OCI-LY3 (cell line): ENCODE measurements at regions not wholly inside any gene's neighbourhood (a gene's known extent, or its start where the extent isn't known, plus 50 kb on each side); places are given as distances from the start of the nearest gene placed in this dataset.

Source experiments
- H2AFZ ChIP-seq: fragments of 200-600, 300-600 bp; shearing (Covaris generic); 2 replicates; pipeline ENCODE4 v1.6.0; 2014; ENCODE audit warnings: antibody characterized with exemption, low read depth, low read length
- H3K27ac ChIP-seq: fragments of 200-600, 300-600 bp; sonication (generic); 2 replicates; pipeline ENCODE4 v1.5.1; 2014; ENCODE audit warnings: mild to moderate bottlenecking, low read length, moderate library complexity, mixed read lengths
- H3K27me3 ChIP-seq: fragments of 200-600, 300-600 bp; sonication (generic); 2 replicates; pipeline ENCODE4 v1.6.1; 2014; ENCODE audit warnings: low read depth, low read length, mixed read lengths
- H3K36me3 ChIP-seq: fragments of 200-600, 300-600 bp; sonication (generic); replicated peaks from 2 replicates; pipeline ENCODE3; 2014; ENCODE audit warnings: low read depth, low read length, mixed read lengths
- H3K4me1 ChIP-seq: fragments of 300-600, 200-600 bp; sonication (generic); 2 replicates; pipeline ENCODE4 v1.6.1; 2014; ENCODE audit warnings: low read length, mixed read lengths
- H3K4me2 ChIP-seq: fragments of 200-600, 300-600 bp; sonication (generic); 2 replicates; pipeline ENCODE4 v1.6.1; 2014; ENCODE audit warnings: low read length, mixed read lengths
- H3K4me3 ChIP-seq: fragments of 300-600, 200-600 bp; sonication (generic); 2 replicates; pipeline ENCODE4 v1.5.1; 2014; ENCODE audit warnings: antibody characterized with exemption, mild to moderate bottlenecking, low read length, moderate library complexity
- H3K79me2 ChIP-seq: fragments of 300-600, 200-600 bp; shearing (Covaris generic); 2 replicates; pipeline ENCODE4 v1.6.1; 2014; ENCODE audit warnings: mild to moderate bottlenecking, low read length, mixed read lengths
- H3K9ac ChIP-seq: fragments of 300-600, 200-600 bp; shearing (Covaris generic); 2 replicates; pipeline ENCODE4 v1.6.0; 2014; ENCODE audit warnings: mild to moderate bottlenecking, low read length, moderate library complexity
- H3K9me3 ChIP-seq: fragments of 200-600, 300-600 bp; shearing (Covaris generic); 2 replicates; pipeline ENCODE4 v1.6.1; 2014; ENCODE audit warnings: low read length, mixed read lengths; ENCODE audit not compliant: insufficient read depth
- H4K20me1 ChIP-seq: fragments of 200-600, 300-600 bp; sonication (generic); 2 replicates; pipeline ENCODE4 v1.6.1; 2016; ENCODE audit warnings: low read length, mixed read lengths; ENCODE audit not compliant: insufficient read depth
- CTCF ChIP-seq: fragments of 200-600, 300-600 bp; sonication (generic); IDR thresholded peaks from 2 replicates; pipeline ENCODE4 v1.5.1; 2014; ENCODE audit warnings: antibody characterized with exemption, low read length, low read depth
- EZH2phosphoT487 ChIP-seq: fragments of 200-600 bp; shearing (Covaris generic); IDR thresholded peaks from 2 replicates; pipeline ENCODE4 v1.6.1; 2018; ENCODE audit warnings: antibody characterized with exemption, mixed run types, low read depth

GRCh38 chr11:88390254-88390653 lies 52.7 kb upstream of the CTSC start:
- H3K79me2 ChIP-seq, result no peaks in the 10 kb centered on the region
- no peaks in the 10 kb centered on the region for H3K9me3 ChIP-seq
- no peak overlapping the region for H3K27ac ChIP-seq
- H3K9ac ChIP-seq, result no peak overlapping the region
- H3K4me3 ChIP-seq, result no peak overlapping the region
- H3K4me2 ChIP-seq, result no peak overlapping the region
- H3K4me1 ChIP-seq, result no peaks in the 10 kb centered on the region
- no peaks in the 10 kb centered on the region for H3K27me3 ChIP-seq
- H4K20me1 ChIP-seq, result no peaks in the 10 kb centered on the region
- no peaks in the 10 kb centered on the region for H3K36me3 ChIP-seq
- no peak for TF ChIP-seq EZH2phosphoT487
- no peak for TF ChIP-seq CTCF
- no peak overlapping the region for H2AFZ ChIP-seq

- H4K20me1 ChIP-seq, result no peaks in the 10 kb centered on the region
- H3K4me2 ChIP-seq, result no peak overlapping the region
- no peaks in the 10 kb centered on the region for H3K36me3 ChIP-seq
- H3K9ac ChIP-seq, result no peak overlapping the region
- TF ChIP-seq EZH2phosphoT487 (no peak), CTCF (no peak)
- no peak overlapping the region for H3K27ac ChIP-seq
- no peaks in the 10 kb centered on the region for H3K9me3 ChIP-seq
- H3K27me3 ChIP-seq, result no peaks in the 10 kb centered on the region
- H2AFZ ChIP-seq, result no peak overlapping the region
- H3K79me2 ChIP-seq, result no peaks in the 10 kb centered on the region
- H3K4me3 ChIP-seq, result no peak overlapping the region
- peaks cover 10% of the 10 kb centered on the region for H3K4me1 ChIP-seq
Observed at GRCh38 chr11:88387957-88388356, 50.4 kb upstream of the CTSC start.
